ENCODE measurements at regions not wholly inside any gene's neighbourhood (a gene's known extent, or its start where the extent isn't known, plus 50 kb on each side); places are given as distances from the start of the nearest gene placed in this dataset.

- H3K27me3 ChIP-seq (ENCODE audit: control insufficient read depth, insufficient read depth, low read length), result no peaks in the 10 kb centered on the region
- no peak for DNase-seq (ENCODE audit: low read depth)
- H3K4me3 ChIP-seq (ENCODE audit: low read depth, low read length), result no peak overlapping the region
- peaks cover 1% of the 10 kb centered on the region for H3K36me3 ChIP-seq (ENCODE audit: control insufficient read depth, insufficient read depth, low read length)
- no peak for TF ChIP-seq CTCF (IDR thresholded peaks at IDR 0.05; ENCODE audit: insufficient read depth, low read length, poor library complexity, severe bottlenecking)
These were observed 84.0 kb upstream of the CD99 start for GRCh38 chrX:2607113-2607512.

- no peak for DNase-seq (ENCODE audit: low read depth)
- no peak for TF ChIP-seq CTCF (IDR thresholded peaks at IDR 0.05; ENCODE audit: insufficient read depth, low read length, poor library complexity, severe bottlenecking)
- Histone ChIP-seq H3K36me3 (ENCODE audit: control insufficient read depth, insufficient read depth, low read length) (no peaks in the 10 kb centered on the region), H3K27me3 (ENCODE audit: control insufficient read depth, insufficient read depth, low read length) (no peaks in the 10 kb centered on the region), H3K4me3 (ENCODE audit: low read depth, low read length) (no peak overlapping the region)
These were observed 90.5 kb upstream of the CD99 start for GRCh38 chrX:2600564-2600963.

GRCh38 chrX:2596555-2597255 is 94.4 kb upstream of the CD99 start:
- Histone ChIP-seq H3K36me3 (ENCODE audit: control insufficient read depth, insufficient read depth, low read length) (no peaks in the 10 kb centered on the region), H3K4me3 (ENCODE audit: low read depth, low read length) (no peak overlapping the region), H3K27me3 (ENCODE audit: control insufficient read depth, insufficient read depth, low read length) (no peaks in the 10 kb centered on the region)
- no peak for DNase-seq (ENCODE audit: low read depth)
- TF ChIP-seq CTCF (IDR thresholded peaks at IDR 0.05; ENCODE audit: insufficient read depth, low read length, poor library complexity, severe bottlenecking), result no peak

GRCh38 chrX:2596045-2596444 is 95.0 kb upstream of the CD99 start:
- no peaks in the 10 kb centered on the region for H3K27me3 ChIP-seq (ENCODE audit: control insufficient read depth, insufficient read depth, low read length)
- DNase-seq (ENCODE audit: low read depth), result no peak
- H3K36me3 ChIP-seq (ENCODE audit: control insufficient read depth, insufficient read depth, low read length), result no peaks in the 10 kb centered on the region
- TF ChIP-seq CTCF (IDR thresholded peaks at IDR 0.05; ENCODE audit: insufficient read depth, low read length, poor library complexity, severe bottlenecking), result no peak
- H3K4me3 ChIP-seq (ENCODE audit: low read depth, low read length), result no peak overlapping the region

- Histone ChIP-seq H3K36me3 (ENCODE audit: control insufficient read depth, insufficient read depth, low read length) (no peaks in the 10 kb centered on the region), H3K27me3 (ENCODE audit: control insufficient read depth, insufficient read depth, low read length) (no peaks in the 10 kb centered on the region), H3K4me3 (ENCODE audit: low read depth, low read length) (no peak overlapping the region)
- DNase-seq (ENCODE audit: low read depth), result no peak
- no peak for TF ChIP-seq CTCF (IDR thresholded peaks at IDR 0.05; ENCODE audit: insufficient read depth, low read length, poor library complexity, severe bottlenecking)
These were observed 94.5 kb upstream of the DHRSX start for GRCh38 chrX:2595258-2595657.

- Histone ChIP-seq H3K4me3 (ENCODE audit: low read depth, low read length) (no peak overlapping the region), H3K36me3 (ENCODE audit: control insufficient read depth, insufficient read depth, low read length) (no peaks in the 10 kb centered on the region), H3K27me3 (ENCODE audit: control insufficient read depth, insufficient read depth, low read length) (no peaks in the 10 kb centered on the region)
- TF ChIP-seq CTCF (IDR thresholded peaks at IDR 0.05; ENCODE audit: insufficient read depth, low read length, poor library complexity, severe bottlenecking), result no peak
- DNase-seq (ENCODE audit: low read depth), result no peak
These were observed 93.7 kb upstream of the DHRSX start for GRCh38 chrX:2594491-2594890.

All from kidney epithelial cell (primary cell).